GM18502 (cell line): ENCODE measurements at regions not wholly inside any gene's neighbourhood (a gene's known extent, or its start where the extent isn't known, plus 50 kb on each side); places are given as distances from the start of the nearest gene placed in this dataset.

Source experiments
- ATAC-seq: cut with Tn5 transposase; IDR thresholded peaks from one replicate; pipeline ENCODE4 v1.9.1; 2021; ENCODE audit warnings: mild to moderate bottlenecking; ENCODE audit not compliant: unreplicated experiment, poor library complexity

GRCh38 chr2:35409762-35410161 is 945.8 kb upstream of the CRIM1 start:
- ATAC-seq = no peak

- no peak for ATAC-seq
These were observed 947.3 kb upstream of the CRIM1 start for GRCh38 chr2:35408320-35408719.

- ATAC-seq = no peak
These were observed 963.7 kb upstream of the CRIM1 start for GRCh38 chr2:35391736-35392442.

GRCh38 chr2:35378791-35379190 is 976.8 kb upstream of the CRIM1 start:
- no peak for ATAC-seq

- no peak for ATAC-seq
These were observed 980.7 kb upstream of the CRIM1 start for GRCh38 chr2:35374845-35375244.

- no peak for ATAC-seq
These were observed 989.7 kb upstream of the CRIM1 start for GRCh38 chr2:35365859-35366258.

- no peak for ATAC-seq
These were observed 999.2 kb upstream of the CRIM1 start for GRCh38 chr2:35356332-35356731.

- no peak for ATAC-seq
These were observed 1000.5 kb upstream of the CRIM1 start for GRCh38 chr2:35355056-35355455.

- ATAC-seq = no peak
These were observed 1008.0 kb upstream of the CRIM1 start for GRCh38 chr2:35347561-35347960.

GRCh38 chr2:35343135-35343534 is 1012.4 kb upstream of the CRIM1 start:
- no peak for ATAC-seq

- ATAC-seq = no peak
These were observed 1016.4 kb upstream of the CRIM1 start for GRCh38 chr2:35339211-35339610.

GRCh38 chr2:35337922-35338321 is 1017.7 kb upstream of the CRIM1 start:
- ATAC-seq = no peak

GRCh38 chr2:35314049-35314448 is 1041.5 kb upstream of the CRIM1 start:
- ATAC-seq = no peak

- no peak for ATAC-seq
These were observed 1054.2 kb upstream of the CRIM1 start for GRCh38 chr2:35301369-35301768.

GRCh38 chr2:35298493-35298892 is 1057.1 kb upstream of the CRIM1 start:
- ATAC-seq = no peak

- no peak for ATAC-seq
These were observed 1058.2 kb upstream of the CRIM1 start for GRCh38 chr2:35297403-35297802.

- no peak for ATAC-seq
These were observed 1060.8 kb upstream of the CRIM1 start for GRCh38 chr2:35294636-35295263.

- no peak for ATAC-seq
These were observed 1062.3 kb upstream of the CRIM1 start for GRCh38 chr2:35293261-35293660.

GRCh38 chr2:35292199-35292598 is 1063.4 kb upstream of the CRIM1 start:
- ATAC-seq = no peak

GRCh38 chr2:35281702-35282101 is 1073.9 kb upstream of the CRIM1 start:
- no peak for ATAC-seq

GRCh38 chr2:35255826-35256225 is 1099.8 kb upstream of the CRIM1 start:
- no peak for ATAC-seq

GRCh38 chr2:35251156-35251555 is 1104.4 kb upstream of the CRIM1 start:
- no peak for ATAC-seq
